ENCODE measurements at regions not wholly inside any gene's neighbourhood (a gene's known extent, or its start where the extent isn't known, plus 50 kb on each side); places are given as distances from the start of the nearest gene placed in this dataset.

DNA sequence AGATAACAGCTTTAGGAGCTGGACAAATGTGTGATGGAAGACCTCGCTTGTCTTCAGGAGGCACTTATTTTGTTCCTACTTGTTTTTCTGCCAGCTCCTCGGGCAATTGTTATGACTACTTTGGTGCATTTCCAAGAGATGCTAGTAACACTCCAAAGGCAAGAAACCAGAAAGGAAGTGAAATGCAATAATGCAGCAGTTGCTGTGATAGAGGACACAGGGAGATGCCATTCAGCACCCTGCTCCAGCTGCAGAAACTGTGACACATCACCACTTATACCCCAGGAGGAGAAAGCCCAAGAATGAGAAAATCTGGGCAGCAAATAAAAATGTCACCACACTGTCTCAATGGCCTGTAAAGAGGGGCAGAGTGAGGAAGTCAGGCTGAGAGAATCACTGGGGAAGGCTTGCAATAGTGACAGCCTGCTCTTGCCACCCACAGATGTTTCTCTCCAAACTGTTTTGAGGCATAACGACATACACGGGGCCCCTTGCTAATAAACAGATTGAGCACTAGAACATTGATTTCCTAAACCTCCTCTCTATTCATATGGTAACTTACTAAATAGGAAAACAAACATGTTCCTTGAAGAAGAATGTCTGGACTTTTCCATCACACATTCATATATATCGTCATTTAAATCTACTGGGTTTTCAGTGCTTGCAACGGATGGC is 195.5 kb upstream of the PRNP start:
- no peaks in the 10 kb centered on the region for H3K4me1 ChIP-seq
- no peak overlapping the region for H3K4me3 ChIP-seq (ENCODE audit: low read depth, low read length)
- no TSS peak for BruUV-seq (replicated peaks)
- Mint-ChIP-seq H3K27ac (ENCODE audit: unreplicated experiment) (no peak overlapping the region), H3K9me3 (ENCODE audit: unreplicated experiment) (no peaks in the 10 kb centered on the region), H3K4me1 (ENCODE audit: low read depth, unreplicated experiment) (no peaks in the 10 kb centered on the region), H3K27me3 (ENCODE audit: insufficient read depth, unreplicated experiment) (no peaks in the 10 kb centered on the region), H3K36me3 (ENCODE audit: insufficient read depth, unreplicated experiment) (no peaks in the 10 kb centered on the region), H3K4me3 (ENCODE audit: unreplicated experiment) (no peak overlapping the region)
- TF ChIP-seq, protein P1, sequence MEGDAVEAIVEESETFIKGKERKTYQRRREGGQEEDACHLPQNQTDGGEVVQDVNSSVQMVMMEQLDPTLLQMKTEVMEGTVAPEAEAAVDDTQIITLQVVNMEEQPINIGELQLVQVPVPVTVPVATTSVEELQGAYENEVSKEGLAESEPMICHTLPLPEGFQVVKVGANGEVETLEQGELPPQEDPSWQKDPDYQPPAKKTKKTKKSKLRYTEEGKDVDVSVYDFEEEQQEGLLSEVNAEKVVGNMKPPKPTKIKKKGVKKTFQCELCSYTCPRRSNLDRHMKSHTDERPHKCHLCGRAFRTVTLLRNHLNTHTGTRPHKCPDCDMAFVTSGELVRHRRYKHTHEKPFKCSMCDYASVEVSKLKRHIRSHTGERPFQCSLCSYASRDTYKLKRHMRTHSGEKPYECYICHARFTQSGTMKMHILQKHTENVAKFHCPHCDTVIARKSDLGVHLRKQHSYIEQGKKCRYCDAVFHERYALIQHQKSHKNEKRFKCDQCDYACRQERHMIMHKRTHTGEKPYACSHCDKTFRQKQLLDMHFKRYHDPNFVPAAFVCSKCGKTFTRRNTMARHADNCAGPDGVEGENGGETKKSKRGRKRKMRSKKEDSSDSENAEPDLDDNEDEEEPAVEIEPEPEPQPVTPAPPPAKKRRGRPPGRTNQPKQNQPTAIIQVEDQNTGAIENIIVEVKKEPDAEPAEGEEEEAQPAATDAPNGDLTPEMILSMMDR (IDR thresholded peaks at IDR 0.05; ENCODE audit: insufficient read depth in 1 of 2, low read depth in 1 of 2, low read length in 1 of 2, severe bottlenecking in 1 of 2, unreplicated experiment in 1 of 2), result no peak
- no peak for DNase-seq
- H3K9me3 ChIP-seq, result no peaks in the 10 kb centered on the region
- H3K27me3 ChIP-seq (replicated peaks; ENCODE audit: control insufficient read depth, insufficient read depth, low read length), result no peaks in the 10 kb centered on the region
- intact Hi-C loops (cut with micrococcal nuclease; ENCODE audit: unreplicated experiment), result no loop called here
- ChIA-PET POLR2A (no interaction called here), CTCF (no interaction called here)
- H3K36me3 ChIP-seq (ENCODE audit: control insufficient read depth, insufficient read depth, low read length), result no peaks in the 10 kb centered on the region

DNA sequence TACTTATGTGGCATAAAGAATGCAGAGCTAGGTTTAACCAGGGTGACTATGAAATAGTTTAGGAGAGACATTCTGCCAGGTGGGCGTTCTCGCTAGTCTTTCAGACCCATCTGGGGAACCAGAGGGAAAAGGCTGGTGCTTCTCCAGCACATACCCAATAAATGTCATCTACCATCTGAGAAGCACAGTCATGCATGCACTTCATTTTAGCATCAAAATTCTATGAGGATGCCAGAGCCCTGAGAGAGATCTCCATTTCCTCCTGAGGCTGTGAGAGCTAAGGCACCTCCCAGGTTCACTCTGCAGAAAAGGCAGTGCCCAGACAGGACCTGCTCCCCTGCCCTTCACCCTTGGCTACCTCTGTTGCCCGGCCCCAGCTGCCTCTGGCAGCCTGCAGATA is 196.2 kb upstream of the PRNP start:
- Histone ChIP-seq H3K4me1 (no peaks in the 10 kb centered on the region), H3K27me3 (replicated peaks; ENCODE audit: control insufficient read depth, insufficient read depth, low read length) (no peaks in the 10 kb centered on the region), H3K36me3 (ENCODE audit: control insufficient read depth, insufficient read depth, low read length) (no peaks in the 10 kb centered on the region), H3K9me3 (no peaks in the 10 kb centered on the region), H3K4me3 (ENCODE audit: low read depth, low read length) (no peak overlapping the region)
- TF ChIP-seq, protein P1 (IDR thresholded peaks at IDR 0.05; ENCODE audit: insufficient read depth in 1 of 2, low read depth in 1 of 2, low read length in 1 of 2, severe bottlenecking in 1 of 2, unreplicated experiment in 1 of 2), result no peak
- H3K27ac Mint-ChIP-seq (ENCODE audit: unreplicated experiment), result no peak overlapping the region
- H3K36me3 Mint-ChIP-seq (ENCODE audit: insufficient read depth, unreplicated experiment), result no peaks in the 10 kb centered on the region
- H3K9me3 Mint-ChIP-seq (ENCODE audit: unreplicated experiment), result no peaks in the 10 kb centered on the region
- ChIA-PET CTCF (no interaction called here), POLR2A (no interaction called here)
- intact Hi-C loops (cut with micrococcal nuclease; ENCODE audit: unreplicated experiment), result no loop called here
- H3K4me1 Mint-ChIP-seq (ENCODE audit: low read depth, unreplicated experiment), result no peaks in the 10 kb centered on the region
- BruUV-seq (replicated peaks), result no TSS peak
- H3K4me3 Mint-ChIP-seq (ENCODE audit: unreplicated experiment), result no peak overlapping the region
- no peaks in the 10 kb centered on the region for H3K27me3 Mint-ChIP-seq (ENCODE audit: insufficient read depth, unreplicated experiment)
- no peak for DNase-seq

DNA sequence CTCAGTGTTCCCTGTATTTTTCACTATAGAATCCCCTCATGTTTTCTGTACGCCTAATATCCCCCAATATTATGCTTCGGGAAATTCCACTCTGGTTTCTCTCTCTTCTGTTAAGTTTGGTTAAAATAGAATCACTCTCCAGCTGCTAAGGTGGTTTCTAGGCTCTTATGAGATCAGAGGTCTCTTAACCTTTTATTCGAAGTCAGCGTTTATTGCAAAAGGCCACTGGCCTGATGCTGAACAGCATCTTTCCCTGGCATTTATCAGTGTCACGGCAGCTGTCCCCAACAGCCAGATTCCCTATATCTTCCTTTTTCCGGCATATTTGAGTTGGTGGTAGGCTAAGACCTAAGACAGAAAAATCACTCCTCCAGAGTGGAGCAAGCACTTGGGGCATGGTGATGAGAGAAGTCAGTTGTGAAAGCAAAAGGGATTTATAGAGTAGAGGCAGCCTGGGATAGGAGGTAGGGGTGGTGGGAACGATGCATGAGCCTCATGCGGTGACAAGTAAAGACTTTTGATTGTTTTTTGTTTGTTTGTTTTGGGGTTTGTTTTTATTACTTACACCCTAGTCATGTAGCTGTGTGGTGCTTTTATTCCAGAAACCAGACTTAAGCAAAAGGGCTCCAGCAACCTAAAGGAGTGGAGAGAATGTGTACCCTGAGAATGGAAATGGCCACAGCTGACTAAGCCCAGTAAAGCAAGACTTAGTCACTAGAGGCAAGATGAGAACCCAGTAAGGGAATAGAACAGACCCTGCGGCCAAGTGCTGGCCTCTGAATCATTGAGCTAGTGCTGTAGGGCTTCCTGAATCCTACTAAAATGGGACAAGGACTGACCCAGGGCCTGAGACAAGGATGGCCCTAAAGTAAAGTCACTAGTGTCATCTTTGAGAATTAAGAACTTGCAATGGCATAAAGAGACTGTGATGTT is 197.6 kb upstream of the PRNP start:
- Mint-ChIP-seq H3K4me1 (ENCODE audit: low read depth, unreplicated experiment) (no peaks in the 10 kb centered on the region), H3K9me3 (ENCODE audit: unreplicated experiment) (no peaks in the 10 kb centered on the region), H3K27me3 (ENCODE audit: insufficient read depth, unreplicated experiment) (no peaks in the 10 kb centered on the region), H3K36me3 (ENCODE audit: insufficient read depth, unreplicated experiment) (no peaks in the 10 kb centered on the region), H3K27ac (ENCODE audit: unreplicated experiment) (no peak overlapping the region), H3K4me3 (ENCODE audit: unreplicated experiment) (no peak overlapping the region)
- intact Hi-C loops (cut with micrococcal nuclease; ENCODE audit: unreplicated experiment), result no loop called here
- ChIA-PET POLR2A (no interaction called here), CTCF (no interaction called here)
- TF ChIP-seq, protein P1 (IDR thresholded peaks at IDR 0.05; ENCODE audit: insufficient read depth in 1 of 2, low read depth in 1 of 2, low read length in 1 of 2, severe bottlenecking in 1 of 2, unreplicated experiment in 1 of 2), result no peak
- BruUV-seq (replicated peaks), result no TSS peak
- Histone ChIP-seq H3K36me3 (ENCODE audit: control insufficient read depth, insufficient read depth, low read length) (no peaks in the 10 kb centered on the region), H3K4me1 (no peaks in the 10 kb centered on the region), H3K27me3 (replicated peaks; ENCODE audit: control insufficient read depth, insufficient read depth, low read length) (no peaks in the 10 kb centered on the region), H3K9me3 (no peaks in the 10 kb centered on the region), H3K4me3 (ENCODE audit: low read depth, low read length) (no peak overlapping the region)
- no peak for DNase-seq

All from Caco-2 (cell line).